ENCODE measurements at regions not wholly inside any gene's neighbourhood (a gene's known extent, or its start where the extent isn't known, plus 50 kb on each side); places are given as distances from the start of the nearest gene placed in this dataset.

DNA sequence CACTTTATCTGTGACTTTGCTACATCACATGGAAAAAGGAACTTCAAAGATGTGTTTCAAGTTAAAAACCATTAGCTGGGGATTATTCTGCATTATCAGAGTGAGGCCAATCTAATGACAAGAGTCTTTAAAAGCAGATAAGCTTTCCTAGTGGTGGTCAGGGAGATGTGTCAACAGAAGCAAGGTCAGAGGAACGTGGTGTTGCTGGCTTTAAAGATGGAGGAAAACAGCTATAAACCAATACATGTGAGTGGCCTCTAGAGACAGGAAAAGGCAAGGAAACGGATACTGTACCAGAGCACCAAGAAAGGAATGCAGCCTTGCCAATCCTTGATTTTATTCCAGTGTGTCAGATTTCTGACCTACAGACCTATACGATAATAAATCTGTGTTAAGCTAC, 204.2 kb downstream of the TAF11L14 start:
- TF ChIP-seq CEBPB (IDR thresholded peaks at IDR 0.05; ENCODE audit: low read depth, low read length) (no peak), SMC3 (IDR thresholded peaks at IDR 0.05; ENCODE audit: low read depth, low read length) (no peak), MAFK (IDR thresholded peaks at IDR 0.05; ENCODE audit: low read depth, low read length) (no peak), BHLHE40 (IDR thresholded peaks at IDR 0.05; ENCODE audit: low read depth, low read length) (no peak), FOS (IDR thresholded peaks at IDR 0.05; ENCODE audit: low read depth, low read length) (no peak), MAZ (IDR thresholded peaks at IDR 0.05; ENCODE audit: borderline replicate concordance, low read depth, low read length) (no peak), POLR2A (IDR thresholded peaks at IDR 0.05; ENCODE audit: low read depth, low read length) (no peak), RFX5 (IDR thresholded peaks at IDR 0.05; ENCODE audit: low read depth, low read length) (no peak), MXI1 (IDR thresholded peaks at IDR 0.05; ENCODE audit: borderline replicate concordance, low read depth, low read length) (no peak), RAD21 (IDR thresholded peaks at IDR 0.05; ENCODE audit: low read length) (no peak), CHD1 (IDR thresholded peaks at IDR 0.05; ENCODE audit: low read depth, low read length) (no peak)
- TF ChIP-seq, protein P1, sequence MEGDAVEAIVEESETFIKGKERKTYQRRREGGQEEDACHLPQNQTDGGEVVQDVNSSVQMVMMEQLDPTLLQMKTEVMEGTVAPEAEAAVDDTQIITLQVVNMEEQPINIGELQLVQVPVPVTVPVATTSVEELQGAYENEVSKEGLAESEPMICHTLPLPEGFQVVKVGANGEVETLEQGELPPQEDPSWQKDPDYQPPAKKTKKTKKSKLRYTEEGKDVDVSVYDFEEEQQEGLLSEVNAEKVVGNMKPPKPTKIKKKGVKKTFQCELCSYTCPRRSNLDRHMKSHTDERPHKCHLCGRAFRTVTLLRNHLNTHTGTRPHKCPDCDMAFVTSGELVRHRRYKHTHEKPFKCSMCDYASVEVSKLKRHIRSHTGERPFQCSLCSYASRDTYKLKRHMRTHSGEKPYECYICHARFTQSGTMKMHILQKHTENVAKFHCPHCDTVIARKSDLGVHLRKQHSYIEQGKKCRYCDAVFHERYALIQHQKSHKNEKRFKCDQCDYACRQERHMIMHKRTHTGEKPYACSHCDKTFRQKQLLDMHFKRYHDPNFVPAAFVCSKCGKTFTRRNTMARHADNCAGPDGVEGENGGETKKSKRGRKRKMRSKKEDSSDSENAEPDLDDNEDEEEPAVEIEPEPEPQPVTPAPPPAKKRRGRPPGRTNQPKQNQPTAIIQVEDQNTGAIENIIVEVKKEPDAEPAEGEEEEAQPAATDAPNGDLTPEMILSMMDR (conservative IDR thresholded peaks at IDR 0.05; ENCODE audit: low read depth, low read length) = no peak
- TF ChIP-seq, protein P2, sequence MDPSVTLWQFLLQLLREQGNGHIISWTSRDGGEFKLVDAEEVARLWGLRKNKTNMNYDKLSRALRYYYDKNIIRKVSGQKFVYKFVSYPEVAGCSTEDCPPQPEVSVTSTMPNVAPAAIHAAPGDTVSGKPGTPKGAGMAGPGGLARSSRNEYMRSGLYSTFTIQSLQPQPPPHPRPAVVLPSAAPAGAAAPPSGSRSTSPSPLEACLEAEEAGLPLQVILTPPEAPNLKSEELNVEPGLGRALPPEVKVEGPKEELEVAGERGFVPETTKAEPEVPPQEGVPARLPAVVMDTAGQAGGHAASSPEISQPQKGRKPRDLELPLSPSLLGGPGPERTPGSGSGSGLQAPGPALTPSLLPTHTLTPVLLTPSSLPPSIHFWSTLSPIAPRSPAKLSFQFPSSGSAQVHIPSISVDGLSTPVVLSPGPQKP (IDR thresholded peaks at IDR 0.05; ENCODE audit: borderline replicate concordance, low read depth, low read length) = no peak
- TF ChIP-seq, protein P3, sequence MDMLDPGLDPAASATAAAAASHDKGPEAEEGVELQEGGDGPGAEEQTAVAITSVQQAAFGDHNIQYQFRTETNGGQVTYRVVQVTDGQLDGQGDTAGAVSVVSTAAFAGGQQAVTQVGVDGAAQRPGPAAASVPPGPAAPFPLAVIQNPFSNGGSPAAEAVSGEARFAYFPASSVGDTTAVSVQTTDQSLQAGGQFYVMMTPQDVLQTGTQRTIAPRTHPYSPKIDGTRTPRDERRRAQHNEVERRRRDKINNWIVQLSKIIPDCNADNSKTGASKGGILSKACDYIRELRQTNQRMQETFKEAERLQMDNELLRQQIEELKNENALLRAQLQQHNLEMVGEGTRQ (IDR thresholded peaks at IDR 0.05; ENCODE audit: low read depth, low read length) = no peak

Measured in IMR-90 (cell line).